GM19023 (cell line): ENCODE measurements at regions not wholly inside any gene's neighbourhood (a gene's known extent, or its start where the extent isn't known, plus 50 kb on each side); places are given as distances from the start of the nearest gene placed in this dataset.

Source experiments
- ATAC-seq: cut with Tn5 transposase; IDR thresholded peaks from one replicate; pipeline ENCODE4 v1.9.1; 2021; ENCODE audit warnings: mild to moderate bottlenecking, moderate library complexity; ENCODE audit not compliant: unreplicated experiment

DNA sequence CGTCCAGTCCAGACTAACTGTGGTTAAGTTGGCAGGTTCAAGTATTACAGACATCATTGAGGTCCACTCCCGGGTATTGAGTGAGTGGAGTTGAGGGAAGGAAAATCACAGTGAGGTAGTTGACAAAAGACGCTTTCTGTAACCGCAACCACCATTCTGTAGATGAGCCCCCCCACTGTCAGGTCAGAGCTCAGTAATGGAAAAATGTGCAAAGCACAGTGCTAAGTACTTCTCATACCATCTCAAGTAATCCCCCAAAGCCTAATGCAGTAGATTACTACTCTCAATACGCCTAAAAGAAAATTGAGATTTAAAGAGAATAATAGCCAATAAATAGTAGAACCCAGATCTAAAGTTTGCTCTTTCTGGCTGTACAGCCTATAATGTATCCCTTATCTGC is 522.8 kb downstream of the LMO4 start:
- no peak for ATAC-seq

DNA sequence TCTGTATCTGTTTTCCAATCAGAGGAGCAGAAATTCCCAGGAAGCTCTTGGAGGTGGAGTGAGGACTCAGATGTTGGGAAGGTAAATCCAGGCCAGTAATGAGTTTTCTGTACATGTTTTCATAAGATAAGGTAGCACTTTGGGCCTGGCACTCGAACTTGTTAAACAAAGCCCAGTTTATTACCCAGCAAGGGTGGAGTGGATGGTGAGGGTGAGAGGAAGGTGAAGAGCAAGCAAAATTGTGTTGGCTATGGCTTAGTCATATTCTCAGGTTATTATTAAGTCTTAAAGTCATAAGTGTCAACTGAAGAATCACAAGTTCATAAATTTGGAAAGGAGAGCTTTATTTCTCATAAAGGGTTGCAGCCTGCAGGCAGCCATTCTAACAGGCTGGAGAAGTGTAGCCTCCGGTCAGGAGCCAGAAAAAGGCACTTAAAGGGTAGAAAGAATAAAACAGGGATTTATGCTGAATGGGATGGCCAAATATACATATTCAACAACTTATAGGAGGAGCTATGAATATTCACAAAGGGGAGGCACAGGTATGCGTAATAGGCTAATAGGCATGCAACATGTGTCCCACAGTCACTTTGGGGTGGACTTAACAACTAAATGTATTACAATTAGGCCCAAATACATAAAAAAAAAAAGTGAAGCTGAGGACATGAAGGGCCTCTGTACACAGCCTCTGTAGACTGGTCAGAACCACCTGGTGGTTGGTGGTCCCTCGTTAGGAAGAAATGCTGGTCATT is 523.9 kb downstream of the LMO4 start:
- ATAC-seq: no peak

DNA sequence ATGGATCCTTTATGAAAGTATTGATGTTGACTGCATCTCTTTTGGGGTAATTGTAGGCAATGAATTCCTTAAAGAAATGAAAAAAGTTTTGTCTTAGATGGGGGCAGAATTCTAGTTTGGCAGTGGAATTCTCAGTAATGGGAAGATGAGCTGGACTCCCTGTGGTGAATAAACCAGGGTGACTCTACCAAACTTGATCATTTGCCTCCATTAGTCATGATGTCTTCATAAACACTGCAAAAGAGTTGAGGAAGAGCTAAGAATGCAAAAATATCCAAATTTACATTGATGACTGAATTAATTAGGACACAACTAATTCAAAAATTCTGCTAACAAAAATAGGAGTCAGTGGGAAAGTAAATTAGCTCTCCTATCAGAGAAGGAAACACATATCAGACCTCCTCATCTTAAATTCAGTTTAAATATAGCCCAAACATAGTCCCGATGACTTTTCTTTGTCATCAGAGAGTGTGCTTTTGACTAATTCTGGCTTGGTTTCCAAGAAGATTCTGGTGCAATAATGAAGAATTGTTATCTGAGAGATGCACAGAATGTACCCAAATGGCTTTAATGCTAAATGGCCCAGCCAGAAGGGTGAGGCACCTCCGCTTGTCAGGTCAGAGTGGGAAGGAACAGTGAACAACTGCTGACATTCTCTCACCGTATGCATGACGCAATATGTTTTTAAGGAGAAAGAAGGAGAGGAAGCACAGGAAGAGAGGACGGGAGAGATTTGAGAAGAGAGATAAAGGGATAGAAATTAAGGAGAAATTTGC is 525.1 kb downstream of the LMO4 start:
- no peak for ATAC-seq

DNA sequence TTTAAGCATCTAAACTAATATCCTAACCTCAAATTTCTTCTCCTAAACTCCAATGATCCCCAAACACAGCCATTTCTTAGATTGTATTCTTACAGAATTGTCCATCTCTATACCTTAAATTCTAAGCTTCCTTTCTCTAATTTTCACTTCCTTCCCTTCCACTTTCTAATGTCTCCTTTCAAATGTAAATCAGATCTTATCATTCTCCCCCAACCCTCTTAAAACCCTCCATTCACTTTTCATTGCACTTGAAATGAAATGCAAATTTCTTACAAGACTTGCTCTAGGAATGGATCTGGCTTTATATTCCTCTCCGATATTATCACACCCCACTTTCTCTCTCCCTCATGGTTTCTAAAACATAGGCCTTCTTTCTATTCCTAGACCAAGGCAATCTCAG is 534.6 kb downstream of the LMO4 start:
- ATAC-seq: no peak

DNA sequence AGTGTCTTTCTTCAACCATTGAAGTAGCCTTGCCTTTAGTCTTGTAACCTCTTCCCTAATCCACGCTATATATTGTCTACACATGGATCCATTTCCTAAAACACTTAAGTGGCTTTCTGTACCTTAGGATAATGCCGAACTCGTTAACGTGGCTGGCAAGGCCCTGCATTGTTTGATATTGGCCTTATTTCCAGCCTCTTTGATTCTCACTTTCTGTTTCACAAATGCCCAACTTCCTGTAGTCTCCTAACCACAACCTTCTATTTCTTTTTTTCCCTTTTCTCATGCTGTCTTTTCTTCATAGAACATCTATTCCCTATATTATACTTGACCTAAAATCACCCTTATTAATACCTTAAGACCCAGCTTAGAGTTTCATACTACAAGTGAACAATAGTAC is 536.0 kb downstream of the LMO4 start:
- no peak for ATAC-seq

DNA sequence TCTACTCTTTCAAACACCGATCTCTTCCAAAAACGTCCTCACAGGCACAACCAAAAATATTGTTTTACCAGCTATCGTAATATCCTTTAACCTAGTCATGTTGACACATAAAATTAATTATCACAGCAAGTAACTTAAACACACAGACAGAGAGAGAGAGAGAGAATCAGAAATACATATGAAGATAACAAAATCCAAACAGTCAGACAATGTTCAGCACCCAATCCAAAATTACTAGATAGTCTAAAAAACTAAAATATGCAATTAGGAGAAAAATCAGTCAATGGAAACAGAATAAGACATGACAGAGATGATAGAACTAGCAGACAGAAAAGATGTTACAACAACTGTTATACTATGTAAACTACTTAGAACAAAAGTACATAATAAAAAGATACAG is 537.7 kb downstream of the LMO4 start:
- no peak for ATAC-seq

DNA sequence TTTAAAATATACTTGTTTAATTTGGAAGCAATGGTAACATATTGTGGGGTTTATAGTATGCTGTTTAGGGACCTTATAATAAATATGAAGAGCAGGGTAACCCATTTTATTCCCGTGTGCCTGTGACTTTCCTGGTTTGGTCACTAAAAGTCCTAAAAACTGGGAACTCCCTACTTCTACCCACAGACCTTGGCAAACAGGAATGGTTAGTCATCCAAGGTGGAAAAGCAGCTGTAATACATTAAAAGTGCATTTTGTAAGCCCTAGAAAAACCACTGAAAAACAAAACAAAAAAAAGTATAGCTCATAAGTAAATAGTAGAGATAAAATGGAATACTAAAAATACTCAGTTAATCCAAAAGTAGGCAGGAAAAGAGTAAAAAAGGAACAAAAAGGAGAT is 538.9 kb downstream of the LMO4 start:
- ATAC-seq: no peak

DNA sequence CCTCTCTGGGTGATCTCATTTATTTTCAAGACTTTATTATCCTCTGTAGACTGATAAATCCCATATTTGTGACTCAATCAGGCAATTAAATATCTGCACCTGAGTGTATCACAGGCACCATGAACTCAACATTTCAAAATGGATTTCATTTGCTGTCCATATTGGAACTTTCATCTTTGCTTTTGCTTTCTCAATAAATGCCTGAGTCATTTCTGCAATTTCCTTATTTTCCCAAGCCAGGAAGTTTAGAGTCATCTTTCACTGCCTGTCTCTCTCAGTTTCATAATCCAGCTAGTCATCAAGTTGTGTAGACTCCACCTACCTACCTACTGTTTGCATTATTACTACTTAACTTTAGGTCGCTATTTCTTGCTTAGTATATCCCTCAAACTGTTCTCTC is 540.9 kb downstream of the LMO4 start:
- no peak for ATAC-seq

DNA sequence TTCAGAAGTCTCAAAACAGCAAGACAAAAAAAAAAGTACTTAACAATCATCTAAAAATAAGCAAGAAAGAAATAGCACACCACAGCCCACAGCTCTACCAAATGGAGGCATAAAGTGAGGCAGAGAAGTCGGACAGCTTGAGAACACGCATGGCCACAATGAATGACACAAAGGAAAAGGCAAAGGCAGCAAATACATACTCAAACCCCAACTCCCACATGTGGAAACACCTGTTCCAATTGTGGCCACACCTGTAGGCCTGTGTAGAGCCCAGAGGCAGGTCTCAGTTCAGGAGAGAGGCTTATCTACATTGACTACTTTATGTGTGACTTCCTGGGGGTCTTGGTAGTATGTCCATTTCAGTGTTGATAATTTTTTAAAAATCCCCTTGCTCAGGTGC is 543.5 kb downstream of the LMO4 start:
- ATAC-seq: no peak

DNA sequence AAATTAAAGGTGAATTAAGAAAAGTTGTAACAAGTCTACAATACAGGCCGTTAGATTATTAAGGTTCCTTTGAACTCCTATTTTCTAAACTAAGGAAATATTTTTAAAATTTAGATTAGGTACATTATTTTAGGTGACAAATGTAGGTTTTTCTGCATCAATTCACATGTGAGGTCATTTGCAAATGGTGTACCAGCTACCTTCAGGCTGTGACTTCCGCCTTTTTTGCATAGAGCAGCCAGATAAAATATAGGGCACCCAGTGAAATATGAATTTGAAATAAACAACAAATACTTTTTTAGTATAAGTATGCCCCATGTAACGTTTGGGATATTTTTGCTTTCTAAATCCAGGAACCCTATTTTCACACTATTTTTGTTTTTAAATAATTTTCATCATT is 544.0 kb downstream of the LMO4 start:
- no peak for ATAC-seq

DNA sequence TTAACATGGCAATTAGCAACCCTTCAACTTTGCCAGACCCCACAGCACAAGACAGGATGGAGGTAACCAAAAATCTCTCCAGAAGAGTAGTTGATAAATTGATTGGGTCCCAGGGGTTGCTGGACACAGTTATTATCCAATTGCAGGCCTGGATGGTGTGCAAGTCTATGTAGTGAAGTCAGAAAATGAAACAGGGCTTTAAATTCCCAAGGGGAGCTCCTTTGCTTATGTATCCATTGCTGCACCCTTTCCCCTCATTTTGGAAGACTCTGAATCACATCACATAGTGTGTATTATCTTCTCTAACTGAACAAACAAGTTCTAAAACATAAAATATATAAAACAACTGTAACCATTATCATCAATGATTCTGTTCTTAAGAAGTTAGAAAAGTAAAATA is 550.2 kb downstream of the LMO4 start:
- no peak for ATAC-seq

DNA sequence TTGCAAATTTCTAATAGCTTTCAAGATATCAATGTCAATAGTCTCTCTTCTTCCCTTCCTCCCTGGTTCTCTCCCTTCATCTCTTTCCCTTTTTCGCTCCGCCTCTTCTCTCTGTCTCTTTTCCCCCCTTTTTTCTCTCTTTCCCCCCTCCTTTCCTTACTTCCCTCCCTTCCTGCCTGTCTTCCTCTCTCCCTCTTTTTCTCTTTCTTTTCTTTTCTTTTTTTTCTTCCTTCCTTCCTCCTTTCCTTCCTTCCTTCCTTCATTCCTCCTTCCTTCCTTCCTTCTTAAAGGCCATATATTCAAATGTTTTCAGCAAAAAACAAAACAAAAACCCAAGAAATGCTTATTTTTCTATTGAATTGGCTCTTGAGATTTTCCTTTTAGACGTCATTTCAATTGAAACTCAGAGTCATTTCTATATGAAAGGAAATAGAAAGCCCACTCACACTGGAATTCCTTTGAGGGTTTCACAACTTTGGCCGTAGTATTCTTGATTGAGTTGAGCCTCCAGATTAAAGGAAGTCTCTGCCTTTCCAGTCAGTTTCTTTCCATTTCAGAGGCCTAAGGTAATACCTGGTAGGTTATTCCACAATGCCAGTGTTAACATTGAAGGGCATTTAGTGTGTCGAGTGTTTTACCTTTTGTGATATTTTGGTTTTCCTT is 551.5 kb downstream of the LMO4 start:
- no peak for ATAC-seq

DNA sequence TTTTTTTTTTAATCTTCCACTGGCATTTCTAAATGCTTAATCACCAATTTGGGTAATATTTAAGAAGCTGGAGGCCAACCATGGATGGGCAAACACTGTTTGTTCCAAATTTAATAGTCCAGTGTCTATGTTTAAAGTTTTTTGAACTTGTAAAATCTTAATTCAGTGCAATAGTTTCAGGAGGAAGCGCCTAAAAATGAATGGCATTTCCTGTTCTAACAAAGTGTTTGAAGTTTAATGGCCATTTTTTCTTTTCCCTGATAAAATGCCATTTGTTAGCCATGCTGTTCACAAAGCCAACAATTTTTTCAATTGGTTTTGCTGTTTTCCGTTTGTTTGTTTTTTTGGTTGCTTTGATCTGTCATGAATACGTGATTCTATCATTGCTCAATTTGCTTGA is 552.1 kb downstream of the LMO4 start:
- no peak for ATAC-seq

DNA sequence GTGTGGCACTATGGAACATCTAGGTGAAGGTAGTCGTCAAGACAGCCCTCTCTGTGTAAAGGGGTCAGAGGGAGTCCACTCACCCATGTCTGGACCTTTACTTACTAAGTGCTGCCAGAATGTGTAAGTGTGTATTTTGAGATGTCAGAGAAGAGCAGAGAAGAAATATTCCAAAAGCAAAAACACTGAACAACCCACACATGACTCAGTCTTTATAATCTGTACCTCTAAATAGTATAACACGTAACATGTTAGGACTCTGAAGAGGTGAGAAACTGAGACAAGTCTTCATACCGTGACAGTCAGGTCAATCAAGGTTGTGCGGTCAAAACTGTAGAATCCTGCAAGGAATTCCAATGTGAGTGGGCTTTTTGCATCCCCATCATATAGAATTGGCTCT is 555.2 kb downstream of the LMO4 start:
- no peak for ATAC-seq

DNA sequence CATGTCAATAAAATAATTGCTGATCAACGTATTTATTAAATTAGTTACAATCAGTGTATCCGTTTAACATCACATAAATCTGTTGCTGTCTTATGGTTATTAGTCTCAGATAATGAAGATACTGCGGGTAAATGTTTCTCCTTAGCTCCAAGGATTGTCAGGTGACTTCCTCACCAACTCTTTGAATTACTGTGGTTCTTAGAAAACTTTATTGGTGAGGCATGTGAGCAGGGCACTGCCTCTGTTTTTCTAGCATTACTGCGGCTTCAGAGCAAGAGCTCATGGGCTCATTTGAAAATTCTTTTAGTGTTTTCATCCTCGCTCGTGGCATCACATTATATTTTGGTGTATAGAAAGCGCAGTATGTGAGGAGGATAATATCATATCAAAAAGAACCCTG is 555.9 kb downstream of the LMO4 start:
- no peak for ATAC-seq

DNA sequence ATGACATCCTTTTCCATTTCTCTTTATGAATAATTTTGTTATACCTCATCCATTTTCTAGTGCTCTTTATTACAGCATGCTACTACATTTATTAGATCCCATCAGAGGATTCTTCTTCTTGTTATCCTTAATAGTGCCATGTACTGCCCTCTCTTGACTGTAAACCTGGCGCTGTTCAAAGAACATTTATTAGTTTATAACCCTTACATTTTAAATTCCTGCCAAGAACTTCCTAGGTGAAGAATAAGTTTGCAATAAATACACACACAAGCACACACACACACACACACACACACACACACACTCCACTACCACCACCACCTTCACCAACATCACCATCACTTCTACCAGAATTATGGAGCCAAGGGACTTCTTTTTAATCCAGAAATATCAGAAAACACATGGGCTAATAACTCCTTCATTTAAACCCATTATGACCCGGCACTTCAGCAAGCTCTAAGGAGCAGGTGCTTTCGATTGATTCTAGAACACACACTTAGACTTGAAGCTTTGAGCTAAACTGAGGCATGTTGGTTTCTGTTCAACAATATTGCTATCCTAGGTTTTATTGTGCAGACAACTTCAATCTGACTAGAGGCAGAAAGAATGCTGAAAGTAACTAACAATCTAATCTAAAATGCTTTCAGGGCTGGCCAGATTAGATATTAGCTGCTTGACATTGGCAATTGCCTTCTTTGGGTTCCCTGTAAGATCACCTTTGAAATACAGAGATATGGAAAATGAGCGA is 556.8 kb downstream of the LMO4 start:
- no peak for ATAC-seq

DNA sequence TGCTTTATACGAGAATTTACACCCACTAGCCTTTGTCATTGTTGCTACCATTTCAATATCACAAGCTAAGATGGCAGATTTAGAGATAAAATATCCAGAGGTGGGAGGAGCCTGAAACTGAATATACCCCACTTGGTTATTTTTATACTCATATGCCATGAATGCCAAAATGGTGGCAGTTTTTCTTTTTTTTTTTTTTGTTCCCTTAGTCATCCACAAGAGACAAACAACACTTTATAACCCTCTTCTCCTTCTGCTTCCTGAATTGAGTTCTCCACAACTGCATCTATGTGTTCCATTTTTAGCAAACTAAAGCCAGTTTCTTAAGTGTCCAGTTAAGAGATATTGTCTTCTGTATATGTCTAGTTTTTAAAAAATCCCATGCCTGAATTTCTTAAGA is 558.4 kb downstream of the LMO4 start:
- no peak for ATAC-seq

DNA sequence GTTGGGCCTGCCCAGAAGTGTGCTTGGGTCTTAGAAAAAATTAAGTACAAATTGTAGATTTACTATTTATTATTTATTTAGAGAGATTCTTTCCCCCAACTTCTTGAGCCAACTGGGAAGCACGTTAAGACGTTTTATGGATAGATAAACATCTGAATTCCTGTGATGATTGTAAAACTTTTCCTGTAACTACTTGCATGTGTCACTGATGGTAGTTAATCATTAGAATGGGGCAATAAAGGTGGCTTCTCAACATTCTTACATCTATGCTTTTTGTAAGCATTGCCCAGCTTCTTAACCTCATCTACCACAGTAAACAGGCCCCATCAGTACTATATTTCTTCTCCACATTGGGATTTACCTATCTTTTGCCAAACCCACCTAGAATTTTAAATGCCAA is 559.8 kb downstream of the LMO4 start:
- no peak for ATAC-seq

DNA sequence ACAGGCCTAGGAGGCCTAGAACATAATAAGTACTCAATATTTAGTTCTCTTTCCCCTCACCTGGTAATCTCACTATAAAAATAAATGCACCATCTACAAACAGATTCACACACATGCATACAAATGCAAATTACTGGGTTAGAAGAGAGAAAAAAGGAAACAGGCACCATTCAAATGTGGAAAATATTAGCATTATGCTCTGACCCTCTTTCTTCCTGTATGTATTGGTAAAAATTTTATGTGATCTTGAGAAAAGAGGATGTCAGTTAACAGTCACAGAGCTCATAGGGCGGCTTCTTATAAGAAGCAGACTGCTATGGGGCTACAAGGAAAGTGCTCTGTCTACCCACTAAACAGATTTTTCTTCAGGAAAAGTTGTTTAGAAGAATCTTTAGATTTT is 565.4 kb downstream of the LMO4 start:
- ATAC-seq: no peak

DNA sequence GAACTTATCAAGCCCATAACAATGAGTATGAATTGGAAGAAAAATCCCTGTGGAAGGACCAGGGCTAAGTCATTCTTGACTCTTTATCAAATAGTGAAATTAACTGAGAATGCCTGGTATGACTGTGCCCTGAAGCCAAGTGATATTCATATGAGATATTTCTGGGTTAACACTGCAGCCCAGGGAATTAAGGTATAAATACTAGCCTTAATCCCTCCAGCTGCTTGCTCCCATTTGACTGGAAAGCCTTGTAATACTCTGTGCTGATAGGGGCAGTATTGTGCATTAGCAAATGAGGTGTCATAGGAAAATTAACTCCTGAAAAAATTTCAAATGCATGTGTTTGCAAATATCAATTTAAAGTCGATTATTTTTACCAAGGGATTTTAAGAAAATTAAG is 568.8 kb downstream of the LMO4 start:
- no peak for ATAC-seq

DNA sequence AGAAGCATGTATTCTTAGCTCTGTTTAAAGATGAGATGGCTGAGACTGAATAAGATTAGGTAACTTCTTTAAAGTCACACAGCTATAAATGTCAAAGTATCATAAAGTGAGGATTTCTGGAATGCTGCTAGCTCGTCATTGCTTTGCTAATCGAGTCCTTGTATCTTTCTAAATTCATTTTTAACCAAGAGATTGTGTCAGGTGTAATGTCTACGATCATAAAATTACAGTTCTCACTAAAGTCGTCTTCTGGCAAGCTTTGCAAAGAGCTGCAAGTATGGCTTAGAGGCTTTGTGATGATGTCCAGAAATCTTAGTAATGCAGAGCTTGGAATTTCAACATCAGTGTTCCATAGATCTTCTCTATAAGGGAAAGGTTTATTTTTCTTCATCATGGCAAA is 569.8 kb downstream of the LMO4 start:
- ATAC-seq: no peak
